GM21515 (cell line): ENCODE measurements at regions not wholly inside any gene's neighbourhood (a gene's known extent, or its start where the extent isn't known, plus 50 kb on each side); places are given as distances from the start of the nearest gene placed in this dataset.

ENCODE experiments used
- ATAC-seq: cut with Tn5 transposase; IDR thresholded peaks from one replicate; pipeline ENCODE4 v1.9.1; 2021; ENCODE audit not compliant: unreplicated experiment

DNA sequence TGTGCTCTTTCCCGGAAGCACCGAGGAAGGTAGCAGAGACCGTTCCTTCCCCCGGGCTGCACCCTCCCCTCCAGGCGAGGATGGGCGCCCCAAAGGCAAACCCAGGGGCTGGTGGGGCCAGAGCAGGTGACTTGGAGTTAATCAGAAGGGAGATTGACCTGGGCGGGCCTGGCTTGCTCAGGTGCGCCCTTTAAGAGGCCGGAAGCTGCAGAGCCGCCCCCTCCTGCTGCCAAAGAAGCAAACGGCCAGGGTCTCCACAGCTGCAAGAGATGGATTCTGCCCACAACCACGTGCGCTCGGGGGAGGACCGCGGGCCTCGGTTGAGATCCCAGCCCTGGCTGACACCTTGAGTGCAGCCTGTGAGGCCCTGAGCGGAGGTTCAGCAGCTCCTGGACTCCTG lies 218.2 kb upstream of the NAALADL2 start:
- ATAC-seq, result no peak

DNA sequence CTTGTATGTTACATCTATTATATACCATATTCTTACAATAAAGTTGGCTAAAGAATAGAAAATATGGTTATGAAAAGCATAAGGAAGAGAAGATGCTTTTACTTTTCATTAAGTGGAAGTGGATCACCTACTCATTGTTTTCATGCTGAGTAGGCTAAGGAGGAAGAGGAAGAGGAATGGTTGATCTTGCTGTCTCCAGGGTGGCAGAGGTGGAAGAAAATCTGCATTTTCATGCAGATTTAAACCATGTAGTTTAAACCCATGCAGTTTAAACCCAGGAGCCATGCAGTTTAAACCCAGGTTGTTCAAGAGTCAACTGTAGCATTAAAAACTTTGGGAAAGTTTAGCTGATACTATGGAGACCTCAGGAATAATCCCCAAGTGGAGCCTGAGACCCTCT lies 214.8 kb upstream of the NAALADL2 start:
- ATAC-seq, result no peak

DNA sequence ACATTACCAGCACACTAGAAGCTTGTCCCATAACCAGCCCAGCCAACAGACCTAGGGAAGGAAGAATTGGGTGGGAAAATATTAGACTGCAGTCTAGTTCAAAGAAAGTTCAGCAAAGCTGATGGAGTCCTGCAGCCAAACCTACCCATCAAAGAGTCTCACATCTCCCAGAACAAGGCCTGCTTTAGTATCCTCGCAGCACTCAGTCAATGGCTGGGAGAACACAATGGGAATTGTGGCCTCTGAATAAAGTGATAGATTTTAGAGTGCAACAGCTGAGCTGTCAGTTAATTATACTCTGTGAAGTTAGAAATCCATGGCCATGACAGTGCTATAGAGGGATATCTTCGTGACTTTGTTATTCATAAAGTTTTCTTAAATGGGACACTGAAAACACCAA lies 207.2 kb upstream of the NAALADL2 start:
- no peak for ATAC-seq

DNA sequence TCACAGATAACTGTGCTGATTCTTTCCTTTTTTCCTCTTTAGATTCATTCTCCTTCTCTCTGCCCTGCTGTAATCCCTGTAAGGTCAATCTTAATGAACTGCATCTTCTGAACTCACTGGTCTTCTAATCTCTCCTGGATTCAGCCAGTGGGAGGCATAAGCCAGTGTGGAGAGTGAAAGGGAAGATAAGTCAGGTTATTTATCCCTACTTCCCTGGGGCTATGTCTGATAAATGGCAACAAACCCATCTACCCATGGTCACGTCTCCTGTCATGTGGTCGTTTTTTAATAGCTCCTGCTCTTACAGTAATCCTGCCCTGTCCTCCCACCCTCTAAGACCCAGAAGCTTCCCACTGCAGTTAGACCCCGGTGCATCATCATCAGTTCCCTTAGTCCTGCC lies 199.6 kb upstream of the NAALADL2 start:
- no peak for ATAC-seq

DNA sequence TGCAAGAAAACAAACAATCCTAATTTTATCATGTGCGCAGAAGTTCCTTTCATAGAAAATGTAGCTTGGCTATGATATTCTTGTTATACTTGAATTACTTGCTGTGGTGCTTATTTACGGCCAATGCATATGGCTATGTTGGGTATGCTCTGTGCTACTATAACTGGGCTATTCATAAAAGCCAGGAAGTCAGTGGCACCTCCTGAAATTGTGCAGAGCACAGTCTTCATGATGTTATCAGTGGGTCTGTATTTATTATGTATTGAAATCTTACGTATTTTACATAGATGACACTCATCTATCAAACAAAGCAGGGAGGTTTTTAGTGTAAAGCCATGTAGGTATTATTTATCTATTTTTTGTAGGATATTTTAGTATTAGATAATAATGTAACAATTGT lies 196.5 kb upstream of the NAALADL2 start:
- no peak for ATAC-seq

DNA sequence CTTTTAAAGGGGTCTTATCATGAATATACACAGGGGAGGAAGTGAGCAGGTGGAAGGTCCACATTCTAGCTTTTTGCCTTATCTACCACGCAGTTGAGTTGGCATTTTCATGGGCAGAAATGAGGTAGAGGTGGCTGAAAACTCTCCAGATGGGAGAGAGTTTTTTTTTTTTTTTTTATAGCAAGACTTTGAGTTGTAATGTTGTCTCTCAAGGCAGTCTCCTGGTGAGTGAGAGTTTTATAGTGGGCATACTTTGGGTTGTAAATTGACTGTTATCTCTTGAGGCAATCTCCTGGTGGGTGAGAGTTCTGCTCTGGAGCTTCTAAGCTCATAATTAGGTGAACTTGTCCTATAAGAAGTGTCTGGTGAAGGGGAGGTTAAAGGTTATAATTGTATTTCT lies 191.7 kb upstream of the NAALADL2 start:
- no peak for ATAC-seq

DNA sequence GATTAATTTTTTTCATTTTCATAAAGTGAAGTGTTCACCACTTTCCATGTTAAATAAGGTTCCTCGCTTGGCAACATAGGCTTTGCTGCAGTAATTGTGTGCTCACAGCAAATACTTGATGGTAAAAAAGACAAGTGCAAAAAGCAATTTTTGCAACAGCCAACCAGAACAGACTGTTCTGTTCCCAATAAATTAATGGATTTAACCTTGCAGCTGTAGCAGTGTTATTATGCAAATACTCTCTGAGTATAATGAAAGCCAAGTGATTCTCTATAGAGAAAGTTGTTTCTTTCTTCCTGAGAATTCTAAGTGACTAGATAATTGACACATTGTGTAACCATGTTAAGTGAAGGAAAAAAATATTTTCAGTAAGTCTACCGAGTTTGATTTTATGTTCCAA lies 183.7 kb upstream of the NAALADL2 start:
- no peak for ATAC-seq

DNA sequence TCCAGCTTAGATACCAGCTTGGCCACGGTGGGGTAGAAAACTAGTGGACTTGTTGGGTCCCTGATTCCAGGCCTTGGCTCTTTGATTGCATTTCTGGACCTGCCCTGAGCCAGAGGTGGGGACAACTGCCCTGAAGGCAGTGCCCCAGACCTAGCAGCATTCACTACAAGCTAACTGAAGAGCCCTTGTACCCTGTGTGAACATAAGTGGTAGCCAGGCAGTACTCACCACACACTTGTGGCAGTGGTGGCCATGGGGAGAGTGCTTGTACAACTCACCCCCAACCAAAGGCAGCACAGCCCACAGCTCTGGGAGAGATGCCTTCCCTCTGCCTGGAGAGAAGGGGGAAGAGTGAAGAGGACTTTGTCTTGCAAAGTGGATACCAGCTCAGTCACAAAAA lies 177.3 kb upstream of the NAALADL2 start:
- ATAC-seq, result no peak

DNA sequence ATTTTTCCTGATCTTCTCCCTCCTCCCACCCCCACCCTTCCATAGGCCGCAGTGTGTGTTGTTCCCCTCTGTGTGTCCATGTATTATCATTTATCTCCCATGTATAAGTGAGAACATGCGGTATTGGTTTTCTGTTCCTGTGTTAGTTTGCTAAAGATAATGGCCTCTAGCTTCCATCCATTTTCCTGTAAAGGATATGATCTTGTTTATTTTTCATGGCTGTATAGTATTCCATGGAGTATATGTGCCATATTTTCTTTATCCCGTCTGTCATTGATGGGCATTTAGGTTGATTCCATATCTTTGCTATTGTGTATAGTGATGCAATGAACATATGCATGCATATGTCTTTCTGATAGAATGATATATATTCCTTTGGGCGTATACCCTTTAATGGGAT lies 173.3 kb upstream of the NAALADL2 start:
- ATAC-seq, result no peak

DNA sequence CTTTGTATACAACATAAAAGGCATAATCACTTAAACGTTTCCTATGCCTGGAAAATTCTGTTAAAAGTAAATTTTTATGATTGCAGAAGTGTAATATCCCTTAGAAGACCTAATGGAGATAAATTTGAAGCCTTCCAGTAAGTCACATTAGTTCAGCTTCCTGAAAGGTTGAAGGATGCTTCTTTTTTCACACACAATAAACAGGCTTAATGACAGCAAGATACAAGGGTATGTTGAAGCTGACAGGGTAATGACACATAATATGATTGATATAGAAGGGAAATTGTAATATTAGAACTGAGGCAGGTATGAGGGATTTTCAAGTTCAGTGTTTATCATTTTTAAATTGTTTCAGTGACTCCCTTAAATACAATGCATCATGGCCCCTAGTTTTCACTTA lies 161.8 kb upstream of the NAALADL2 start:
- no peak for ATAC-seq

DNA sequence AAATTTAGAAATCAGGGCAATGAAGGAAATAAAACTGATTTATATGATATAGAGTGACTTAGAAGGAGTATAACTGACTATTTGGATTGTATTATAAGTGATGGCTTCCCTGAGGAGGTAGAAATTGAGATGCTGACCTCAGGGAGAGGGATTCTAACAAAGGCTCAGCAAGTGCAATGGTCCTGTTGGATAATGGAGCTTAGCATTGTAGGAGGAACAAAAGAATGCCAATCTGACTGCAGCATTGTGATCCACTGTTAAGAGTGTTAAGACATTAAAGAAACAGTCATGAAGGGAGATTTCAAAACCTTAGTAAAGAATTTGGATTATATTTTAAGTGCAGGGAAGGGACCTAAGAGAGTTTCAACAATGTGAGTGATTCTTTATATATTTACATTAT lies 158.4 kb upstream of the NAALADL2 start:
- ATAC-seq, result no peak

DNA sequence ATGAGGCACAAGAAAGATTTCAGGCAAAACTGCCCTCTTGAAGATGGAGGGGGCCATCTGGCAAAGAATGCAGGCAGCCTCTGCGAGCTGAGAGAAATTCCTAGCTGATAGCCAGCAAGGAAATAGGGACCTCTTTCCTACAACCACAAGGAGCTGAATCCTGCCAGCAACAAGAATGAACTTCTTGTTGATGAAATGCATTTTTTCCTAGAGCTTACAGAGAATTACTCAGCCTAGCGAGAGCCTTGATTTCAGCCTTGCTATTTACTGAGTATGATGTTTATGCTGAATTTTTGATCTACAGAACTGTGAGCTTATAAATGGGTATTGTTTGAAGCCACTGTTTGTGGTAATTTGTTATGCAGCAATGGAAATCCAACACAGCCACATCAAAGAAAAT lies 148.5 kb upstream of the NAALADL2 start:
- ATAC-seq, result no peak

DNA sequence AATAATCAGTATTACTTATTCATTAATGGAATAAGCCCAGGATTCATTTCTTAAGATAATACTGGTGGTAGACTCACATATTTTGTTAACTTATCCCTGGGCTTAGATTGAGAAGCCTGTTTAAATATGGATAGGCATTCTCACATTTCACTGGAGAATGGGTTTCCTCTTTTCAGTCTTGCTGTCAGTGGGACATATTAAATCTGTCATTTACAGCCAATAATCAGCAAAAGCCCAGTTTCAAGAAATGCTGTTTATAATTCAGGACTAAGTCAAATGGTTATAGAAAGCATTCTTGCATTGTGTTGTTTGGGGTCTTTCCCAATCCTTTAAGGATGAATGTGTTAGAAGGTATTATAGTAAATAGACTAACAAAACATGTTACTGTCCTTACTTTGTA lies 143.7 kb upstream of the NAALADL2 start:
- no peak for ATAC-seq

DNA sequence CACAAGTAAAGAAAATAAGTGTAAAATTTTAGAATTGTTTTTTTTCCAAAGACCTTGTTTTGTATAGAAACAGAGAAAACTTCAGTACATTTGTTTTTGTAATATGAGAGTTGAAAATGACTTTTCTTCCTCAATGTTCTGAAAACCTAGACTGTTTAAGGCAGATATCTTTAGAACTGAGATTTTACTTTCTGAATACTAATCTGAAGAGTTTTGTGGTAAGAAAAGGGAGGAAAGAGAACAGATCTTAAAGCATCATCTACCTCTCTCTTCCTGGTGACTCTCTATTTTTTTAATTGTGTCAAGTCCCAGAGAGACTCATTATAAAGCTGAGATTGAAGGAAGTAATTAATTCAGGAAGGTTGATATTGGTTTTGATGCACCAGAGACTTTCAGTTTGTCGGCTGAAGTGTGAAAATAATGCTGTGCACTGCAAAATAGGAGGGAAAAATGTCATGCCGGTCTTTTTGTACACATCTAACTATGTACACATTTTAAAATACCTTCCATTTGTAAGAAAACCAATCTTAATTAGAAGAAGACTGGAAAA lies 142.1 kb upstream of the NAALADL2 start:
- ATAC-seq, result no peak

DNA sequence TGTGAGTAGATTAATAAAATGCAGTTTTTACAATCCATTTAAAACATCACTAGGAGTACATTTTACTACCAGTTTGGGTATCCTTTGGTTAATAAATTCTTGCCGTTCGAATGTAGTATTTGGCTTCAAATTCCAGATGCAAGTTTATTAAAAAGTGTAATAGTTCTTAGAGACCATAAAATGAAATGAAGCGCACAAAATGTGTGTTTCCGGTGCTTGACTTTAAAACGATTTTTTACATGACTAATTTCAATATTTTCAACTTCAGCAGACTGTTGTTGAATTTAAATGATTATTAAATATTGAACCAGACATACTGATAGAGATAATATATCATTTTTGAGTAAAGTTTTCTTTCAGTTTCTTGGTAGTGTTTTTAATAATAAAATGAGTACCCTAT lies 138.4 kb upstream of the NAALADL2 start:
- no peak for ATAC-seq

DNA sequence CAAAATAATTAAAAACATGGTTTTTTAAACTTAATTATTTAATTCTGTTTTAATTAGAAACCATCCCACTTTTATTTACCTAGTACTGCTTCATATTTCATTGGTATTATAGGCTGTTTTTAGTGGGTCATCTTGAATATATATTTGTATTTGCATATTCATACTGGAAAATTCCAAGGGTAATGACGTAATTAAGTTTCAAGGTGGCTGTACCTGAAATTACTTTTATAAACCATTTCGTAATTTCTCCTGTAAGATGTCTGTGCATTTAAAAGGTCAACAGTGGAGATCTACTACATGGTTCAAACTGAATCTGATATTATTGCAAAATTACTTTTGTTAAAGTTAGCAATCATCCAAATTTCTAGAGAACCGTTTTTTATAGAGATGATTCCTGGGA lies 133.8 kb upstream of the NAALADL2 start:
- ATAC-seq, result no peak

DNA sequence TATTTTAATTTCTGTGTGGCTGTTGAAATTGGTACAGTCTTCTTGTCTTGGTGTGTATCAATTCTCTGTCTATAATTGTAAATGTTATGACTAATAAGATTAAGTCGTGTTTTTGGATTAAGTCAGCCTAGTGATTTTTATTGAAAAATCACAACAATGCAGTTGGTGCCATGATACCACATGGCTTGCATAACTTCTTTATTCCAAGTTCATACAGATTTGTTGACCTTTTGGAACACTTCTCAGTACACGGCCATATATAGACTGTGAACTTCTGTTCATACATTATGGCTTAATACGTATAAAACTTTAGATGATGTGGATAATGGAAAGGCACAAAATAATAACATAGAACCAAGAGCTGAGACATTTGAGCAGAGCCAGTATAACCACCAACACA lies 121.2 kb upstream of the NAALADL2 start:
- ATAC-seq, result no peak

DNA sequence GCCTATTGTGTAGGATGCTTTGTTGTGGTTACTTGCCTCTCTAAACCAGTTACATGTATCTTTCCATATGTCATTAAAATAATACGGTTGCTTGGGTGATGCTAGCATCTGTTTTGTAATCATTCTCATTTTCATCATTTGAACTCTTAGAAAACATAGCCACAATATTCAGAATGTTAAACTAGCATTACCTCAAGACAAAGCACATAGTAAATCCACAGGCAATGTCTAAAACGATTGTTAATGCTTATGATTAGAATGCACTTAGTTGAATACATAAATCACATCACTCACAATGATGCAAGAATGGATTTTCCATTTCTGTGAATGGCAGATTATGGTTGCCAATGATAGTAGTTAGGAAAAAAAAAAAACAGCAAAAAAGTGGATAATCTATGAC lies 110.0 kb upstream of the NAALADL2 start:
- no peak for ATAC-seq

DNA sequence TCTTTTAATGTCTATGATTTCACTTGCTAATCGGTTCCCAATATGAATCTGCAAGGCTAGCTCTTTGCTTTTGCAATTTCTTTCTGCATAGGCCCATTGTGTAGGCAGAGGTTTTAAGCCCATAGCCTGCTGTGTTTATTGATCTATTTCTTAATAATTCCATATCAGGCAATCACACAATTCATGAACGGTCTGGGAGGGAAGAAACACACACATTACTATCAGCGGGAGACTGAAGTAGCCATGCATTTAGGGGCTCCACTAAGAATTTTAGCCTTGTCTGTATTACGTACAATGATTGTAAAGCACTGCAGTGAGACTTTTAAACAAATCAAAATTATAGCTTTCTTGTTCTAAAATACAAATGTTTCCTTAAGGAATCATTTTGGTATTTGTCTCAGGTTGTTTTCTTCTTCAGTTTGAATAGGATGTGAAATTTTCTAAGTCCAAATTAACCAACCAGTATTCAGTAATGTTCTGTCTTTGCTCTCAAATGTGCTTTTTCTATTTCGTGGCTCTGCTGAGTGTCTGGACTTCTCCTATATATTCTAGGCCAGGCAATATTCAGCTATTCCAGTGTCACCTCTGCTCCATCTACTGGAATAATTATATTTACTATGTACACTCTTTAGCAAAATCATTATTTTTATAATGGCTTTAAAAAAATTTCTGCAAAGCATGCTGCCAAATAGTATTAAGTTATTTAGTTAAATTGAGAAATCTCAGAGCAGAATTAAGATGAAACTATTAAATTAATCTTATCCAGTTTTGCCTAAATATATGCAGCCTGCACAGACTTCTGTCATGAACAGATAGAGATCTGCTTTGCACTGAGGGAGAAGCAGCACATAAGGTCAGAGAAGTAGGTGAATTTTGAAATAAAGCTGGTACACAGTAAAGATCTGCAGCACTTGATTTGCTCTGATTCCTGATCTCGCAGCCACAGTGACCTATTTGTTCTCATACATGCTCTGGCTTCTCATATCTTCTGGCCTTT lies 103.0 kb upstream of the NAALADL2 start:
- ATAC-seq, result no peak

DNA sequence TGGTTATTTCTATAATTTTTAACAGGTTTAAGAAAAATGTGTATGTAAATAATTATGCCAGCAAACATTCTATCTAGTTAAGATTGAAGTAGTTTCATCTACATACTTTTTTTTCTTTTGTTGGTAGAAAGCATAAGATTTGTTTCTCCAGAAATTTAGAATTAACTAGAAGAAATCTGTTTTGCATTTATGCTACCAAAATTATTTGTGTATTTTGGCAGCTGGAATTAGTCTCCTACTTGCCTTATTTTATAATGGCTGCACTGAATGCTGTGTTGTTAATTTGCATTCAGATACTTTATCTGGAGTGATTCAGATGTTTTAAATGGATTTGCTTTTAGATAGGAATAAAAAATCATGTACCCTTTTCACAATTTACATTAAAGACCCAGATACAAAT lies 100.2 kb upstream of the NAALADL2 start:
- ATAC-seq, result no peak

DNA sequence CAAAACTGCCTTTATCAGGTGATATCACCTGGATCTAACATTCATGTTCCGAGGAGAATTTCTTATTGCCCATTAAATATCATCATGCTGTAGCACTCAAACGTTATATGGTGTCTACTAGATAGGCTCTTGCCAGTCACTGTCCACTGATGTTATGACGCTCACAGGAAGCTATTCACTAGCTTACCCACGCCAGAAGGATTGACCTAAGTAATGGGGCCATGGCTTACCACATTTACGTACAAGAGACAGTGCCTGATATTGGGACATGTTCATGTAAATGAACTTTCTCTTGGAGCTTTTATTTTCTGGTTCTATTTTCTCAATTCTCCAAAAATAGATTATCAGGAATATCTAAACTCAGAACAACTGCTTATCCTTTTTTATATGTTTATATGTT lies 91.7 kb upstream of the NAALADL2 start:
- no peak for ATAC-seq

DNA sequence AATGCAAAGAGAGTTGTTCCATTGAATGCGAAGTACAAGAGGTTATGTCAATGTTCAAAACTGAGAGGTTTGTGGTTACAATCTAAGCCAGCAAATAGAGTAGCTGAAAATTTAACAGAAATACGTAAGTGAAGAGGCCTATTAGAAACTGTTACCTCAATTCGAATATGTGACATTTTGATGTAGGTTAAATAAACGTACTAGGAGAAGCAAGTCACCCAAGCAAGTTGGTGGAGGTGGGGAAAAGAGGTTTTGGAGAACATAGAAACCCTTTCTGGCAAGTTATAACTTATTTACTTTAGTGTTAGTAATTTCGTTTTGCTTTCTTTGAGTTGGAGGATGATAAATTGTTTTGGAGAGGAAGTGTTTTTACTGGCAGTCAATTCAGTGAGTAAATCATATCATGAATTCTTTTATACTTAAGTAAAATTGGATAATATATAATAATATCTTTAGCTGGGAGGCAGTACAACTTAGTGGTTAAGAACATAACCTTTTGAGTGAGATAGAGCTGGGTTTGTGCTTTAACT lies 91.2 kb upstream of the NAALADL2 start:
- ATAC-seq, result no peak
